ENCODE measurements at regions not wholly inside any gene's neighbourhood (a gene's known extent, or its start where the extent isn't known, plus 50 kb on each side); places are given as distances from the start of the nearest gene placed in this dataset.
"Not testable (repeated sequence)": the region's sequence is repeated elsewhere in the genome, so short reads cannot be mapped to it uniquely, and the experiment has no call there.

DNA sequence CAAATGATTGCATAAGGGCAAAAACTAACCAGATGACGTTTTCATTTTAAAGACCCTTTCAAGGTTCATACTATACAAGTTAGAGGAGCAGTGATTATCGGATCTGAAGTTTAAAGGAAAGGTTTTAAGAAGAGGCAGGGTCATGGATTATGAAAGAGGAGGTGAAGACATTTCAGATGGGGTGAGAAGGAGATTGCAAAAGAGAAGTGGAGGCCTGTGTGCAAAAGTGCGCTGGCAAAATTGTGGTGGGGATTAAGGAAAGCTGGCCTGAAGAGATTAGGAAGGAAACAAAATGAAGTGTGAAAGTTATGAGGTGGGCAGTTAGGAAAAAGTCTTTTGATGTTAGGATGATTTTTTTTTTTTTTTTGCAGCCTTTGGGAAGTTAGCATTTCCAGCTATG, 935.7 kb upstream of the FAM98A start:
- no peak overlapping the region for H3K4me3 ChIP-seq (ENCODE audit: low read depth, low read length)
- TF ChIP-seq, protein P1, sequence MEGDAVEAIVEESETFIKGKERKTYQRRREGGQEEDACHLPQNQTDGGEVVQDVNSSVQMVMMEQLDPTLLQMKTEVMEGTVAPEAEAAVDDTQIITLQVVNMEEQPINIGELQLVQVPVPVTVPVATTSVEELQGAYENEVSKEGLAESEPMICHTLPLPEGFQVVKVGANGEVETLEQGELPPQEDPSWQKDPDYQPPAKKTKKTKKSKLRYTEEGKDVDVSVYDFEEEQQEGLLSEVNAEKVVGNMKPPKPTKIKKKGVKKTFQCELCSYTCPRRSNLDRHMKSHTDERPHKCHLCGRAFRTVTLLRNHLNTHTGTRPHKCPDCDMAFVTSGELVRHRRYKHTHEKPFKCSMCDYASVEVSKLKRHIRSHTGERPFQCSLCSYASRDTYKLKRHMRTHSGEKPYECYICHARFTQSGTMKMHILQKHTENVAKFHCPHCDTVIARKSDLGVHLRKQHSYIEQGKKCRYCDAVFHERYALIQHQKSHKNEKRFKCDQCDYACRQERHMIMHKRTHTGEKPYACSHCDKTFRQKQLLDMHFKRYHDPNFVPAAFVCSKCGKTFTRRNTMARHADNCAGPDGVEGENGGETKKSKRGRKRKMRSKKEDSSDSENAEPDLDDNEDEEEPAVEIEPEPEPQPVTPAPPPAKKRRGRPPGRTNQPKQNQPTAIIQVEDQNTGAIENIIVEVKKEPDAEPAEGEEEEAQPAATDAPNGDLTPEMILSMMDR (conservative IDR thresholded peaks at IDR 0.05; ENCODE audit: low read depth, low read length) = no peak
- no peak for DNase-seq (ENCODE audit: low read depth)

DNA sequence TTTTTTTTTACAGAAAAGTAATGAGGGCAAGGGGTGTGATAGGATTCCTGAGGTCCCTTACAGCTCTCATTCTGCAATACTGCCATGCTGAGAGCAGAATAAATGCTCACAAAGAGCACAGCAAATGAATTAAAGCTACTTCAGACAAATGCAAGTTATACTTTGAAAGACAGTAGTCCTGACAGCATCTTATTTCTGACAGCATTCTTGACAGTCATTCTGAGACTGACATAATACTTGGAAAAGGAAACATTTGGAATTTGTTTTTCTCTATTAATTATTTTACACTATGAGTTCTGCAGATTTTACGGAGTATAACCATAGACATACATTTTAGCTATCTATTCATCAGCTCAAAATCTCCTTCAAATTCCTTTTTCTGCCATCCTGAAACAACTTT, 935.2 kb upstream of the FAM98A start:
- TF ChIP-seq, protein P1 (conservative IDR thresholded peaks at IDR 0.05; ENCODE audit: low read depth, low read length) = no peak
- H3K4me3 ChIP-seq (ENCODE audit: low read depth, low read length) = no peak overlapping the region
- DNase-seq (ENCODE audit: low read depth) = no peak

DNA sequence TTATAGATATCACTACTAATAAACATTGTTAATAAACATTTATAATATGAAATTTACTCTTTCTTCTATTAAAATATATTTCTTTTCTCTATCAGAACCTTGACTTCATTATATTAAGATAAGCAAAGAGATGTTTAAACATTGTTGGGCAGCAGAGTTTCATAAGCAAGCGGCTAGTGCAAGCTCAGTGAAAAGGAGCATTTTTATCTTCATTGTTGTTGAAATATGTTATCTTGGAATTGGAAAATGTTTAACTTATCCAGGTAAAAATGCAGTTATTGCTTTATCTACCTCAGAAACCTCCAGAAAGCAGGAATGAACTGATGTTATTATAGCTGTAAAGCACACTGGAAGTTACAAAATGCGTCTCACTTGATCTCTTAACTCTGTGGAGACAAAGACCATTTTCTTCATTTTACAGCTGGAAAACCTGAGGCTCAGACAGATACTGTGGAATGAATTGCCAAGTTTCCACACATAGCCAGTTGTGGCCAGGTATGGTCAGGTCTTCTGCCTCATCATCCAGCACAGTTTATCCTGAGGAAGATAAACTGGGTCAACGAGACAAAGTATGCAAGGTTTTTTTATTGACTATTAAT, 934.6 kb upstream of the FAM98A start:
- TF ChIP-seq, protein P1 (conservative IDR thresholded peaks at IDR 0.05; ENCODE audit: low read depth, low read length) = no peak

DNA sequence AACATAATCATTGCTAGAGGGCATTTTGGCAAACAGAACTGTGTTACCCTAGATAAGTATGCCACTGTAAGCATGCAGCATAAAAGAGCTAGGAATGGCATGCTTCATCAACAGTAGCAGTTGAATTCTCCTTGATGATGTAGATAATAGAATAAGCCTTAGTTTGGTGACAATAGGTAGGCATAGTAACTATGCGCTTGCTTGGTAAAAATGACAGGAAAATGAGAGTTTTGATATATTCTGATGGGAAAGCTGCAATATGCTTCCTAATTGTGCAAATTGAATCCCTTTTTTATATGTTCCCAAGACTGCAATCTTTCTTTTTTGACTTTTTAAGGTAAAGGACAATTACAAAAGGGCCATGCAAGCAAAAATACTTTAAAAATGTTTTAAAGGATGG, 930.9 kb upstream of the FAM98A start:
- no peak overlapping the region for H3K4me3 ChIP-seq (ENCODE audit: low read depth, low read length)
- DNase-seq (ENCODE audit: low read depth) = no peak
- TF ChIP-seq, protein P1 (conservative IDR thresholded peaks at IDR 0.05; ENCODE audit: low read depth, low read length) = no peak

More for the DNA sequence above, 934.6 kb upstream of the FAM98A start:
- H3K4me3 ChIP-seq (ENCODE audit: low read depth, low read length) = no peak overlapping the region
- DNase-seq (ENCODE audit: low read depth) = no peak

DNA sequence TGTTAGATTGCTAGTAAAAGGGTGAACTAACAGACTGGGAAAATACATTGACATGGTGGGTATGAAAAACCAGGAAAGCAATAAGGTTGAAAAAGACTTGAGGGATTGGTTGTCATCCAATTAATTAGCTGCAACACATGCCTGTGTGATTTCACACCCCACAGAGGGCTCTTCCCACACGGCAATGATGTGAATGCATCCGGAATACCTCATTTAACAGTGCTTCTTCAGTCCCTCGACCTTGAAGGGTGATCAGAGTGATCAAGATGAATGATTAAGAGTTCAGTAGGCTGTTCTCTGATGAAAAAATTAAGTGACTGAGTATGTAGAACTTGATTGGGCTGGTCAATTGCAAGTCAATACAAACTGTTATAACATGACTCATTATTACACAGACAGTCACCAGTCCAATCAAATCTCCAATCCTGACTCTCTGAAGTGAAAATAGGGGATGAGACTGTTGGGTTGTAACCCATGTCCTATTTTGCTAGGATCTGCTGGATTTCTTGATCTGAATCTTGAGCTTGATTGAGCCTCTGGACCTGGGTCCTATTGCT, 924.9 kb upstream of the FAM98A start:
- TF ChIP-seq, protein P1 (conservative IDR thresholded peaks at IDR 0.05; ENCODE audit: low read depth, low read length) = no peak
- DNase-seq (ENCODE audit: low read depth) = no peak

DNA sequence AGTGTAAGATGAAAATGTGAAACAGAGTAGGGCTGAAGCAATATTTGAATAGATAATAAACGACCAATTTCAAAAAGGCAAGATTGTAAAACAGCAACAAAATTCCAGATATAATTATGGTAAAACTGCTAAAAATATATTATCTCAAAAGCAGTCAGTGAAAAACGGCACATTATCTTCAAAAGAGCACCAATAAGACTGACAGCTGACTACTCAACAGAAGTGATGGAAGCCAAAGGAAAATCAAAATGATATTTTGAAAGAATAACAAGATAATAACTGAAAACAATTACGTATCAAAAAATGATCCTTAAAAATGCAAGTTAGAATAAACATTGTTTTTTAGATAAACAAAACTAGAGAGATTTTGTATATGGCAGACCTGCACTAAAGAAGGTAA, 920.6 kb upstream of the FAM98A start:
- H3K4me3 ChIP-seq (ENCODE audit: low read depth, low read length) = no peak overlapping the region
- no peak for DNase-seq (ENCODE audit: low read depth)
- TF ChIP-seq, protein P1 (conservative IDR thresholded peaks at IDR 0.05; ENCODE audit: low read depth, low read length) = no peak

More for the DNA sequence above, 924.9 kb upstream of the FAM98A start:
- no peak overlapping the region for H3K4me3 ChIP-seq (ENCODE audit: low read depth, low read length)

DNA sequence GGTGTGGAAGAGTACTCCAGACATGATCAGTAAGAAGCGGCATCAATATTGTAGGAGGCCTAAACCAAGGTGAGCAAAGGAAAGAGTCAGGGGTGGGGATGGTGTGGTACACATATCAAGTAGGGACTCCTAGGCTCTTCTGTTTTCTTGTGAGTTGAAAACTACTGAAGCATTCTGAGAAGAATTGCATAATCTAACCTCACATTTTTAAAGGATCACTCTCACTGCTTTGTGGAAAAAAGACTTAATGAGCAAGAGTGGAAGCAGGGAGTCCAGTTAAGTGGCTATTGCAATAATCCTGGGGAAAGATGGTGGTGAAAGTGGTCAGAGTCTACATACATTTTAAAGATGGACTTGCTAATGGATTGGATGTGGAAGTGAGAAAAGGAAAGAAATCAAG, 899.5 kb upstream of the FAM98A start:
- no peak for DNase-seq (ENCODE audit: low read depth)
- no peak overlapping the region for H3K4me3 ChIP-seq (ENCODE audit: low read depth, low read length)
- TF ChIP-seq, protein P1 (conservative IDR thresholded peaks at IDR 0.05; ENCODE audit: low read depth, low read length) = no peak

DNA sequence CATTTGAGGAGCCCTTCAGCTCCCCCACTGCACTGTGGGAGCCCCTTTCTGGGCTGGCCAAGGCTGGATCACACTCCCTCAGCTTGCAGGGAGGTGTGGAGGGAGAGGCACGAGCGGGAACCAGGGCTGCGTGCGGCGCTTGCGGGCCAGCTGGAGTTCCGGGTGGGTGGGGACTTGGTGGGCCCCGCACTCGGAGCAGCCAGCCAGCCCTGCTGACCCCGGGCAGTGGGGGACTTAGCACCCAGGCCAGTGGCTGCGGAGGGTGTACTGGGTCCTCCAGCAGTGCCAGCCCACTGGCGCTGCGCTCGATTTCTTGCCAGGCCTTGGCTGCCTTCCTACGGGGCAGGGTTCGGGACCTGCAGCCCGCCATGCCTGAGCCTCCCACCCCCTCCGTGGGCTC, 895.1 kb upstream of the FAM98A start:
- not testable (repeated sequence) for H3K4me3 ChIP-seq (ENCODE audit: low read depth, low read length)

More for the DNA sequence above, 895.1 kb upstream of the FAM98A start:
- DNase-seq (ENCODE audit: low read depth) = not testable (repeated sequence)
